Hindlimb muscle (tissue), 1 donor: ENCODE measurements at regions not wholly inside any gene's neighbourhood (a gene's known extent, or its start where the extent isn't known, plus 50 kb on each side); places are given as distances from the start of the nearest gene placed in this dataset.

Source experiments
- DNase-seq: peaks from one replicate; pipeline ENCODE4 v3.0.0-alpha.2; 2013

- peak; percentile 62 for DNase-seq
These were observed 63.5 kb downstream of the ENC1 start for GRCh38 chr5:74576941-74577456.

GRCh38 chr5:74575741-74576538 is 64.6 kb downstream of the ENC1 start:
- no peak for DNase-seq

- no peak for DNase-seq
These were observed 70.3 kb downstream of the ENC1 start for GRCh38 chr5:74570250-74570649.

GRCh38 chr5:74567411-74567995 is 73.0 kb downstream of the ENC1 start:
- DNase-seq = no peak

GRCh38 chr5:74562122-74562521 is 78.4 kb downstream of the ENC1 start:
- no peak for DNase-seq

- no peak for DNase-seq
These were observed 80.3 kb downstream of the ENC1 start for GRCh38 chr5:74560245-74560644.

- DNase-seq = no peak
These were observed 83.6 kb downstream of the ENC1 start for GRCh38 chr5:74556631-74557595.

- DNase-seq = no peak
These were observed 84.5 kb downstream of the ENC1 start for GRCh38 chr5:74556006-74556405.

GRCh38 chr5:74552101-74552500 is 88.4 kb downstream of the ENC1 start:
- no peak for DNase-seq

GRCh38 chr5:74550927-74551326 is 89.6 kb downstream of the ENC1 start:
- no peak for DNase-seq

- DNase-seq = peak; percentile 43
These were observed 91.1 kb downstream of the ENC1 start for GRCh38 chr5:74549384-74549783.

GRCh38 chr5:74546796-74547195 is 93.7 kb downstream of the ENC1 start:
- no peak for DNase-seq

- no peak for DNase-seq
These were observed 95.7 kb downstream of the ENC1 start for GRCh38 chr5:74544811-74545210.

GRCh38 chr5:74543162-74543995 is 97.1 kb downstream of the ENC1 start:
- DNase-seq = no peak

- no peak for DNase-seq
These were observed 98.0 kb downstream of the ENC1 start for GRCh38 chr5:74542482-74542881.

- no peak for DNase-seq
These were observed 99.1 kb downstream of the ENC1 start for GRCh38 chr5:74541381-74541781.

GRCh38 chr5:74540622-74541021 is 99.9 kb downstream of the ENC1 start:
- no peak for DNase-seq

GRCh38 chr5:74539986-74540385 is 100.5 kb downstream of the ENC1 start:
- DNase-seq = no peak

- DNase-seq = peak; percentile 11
These were observed 102.3 kb downstream of the ENC1 start for GRCh38 chr5:74538206-74538661.

- no peak for DNase-seq
These were observed 103.9 kb downstream of the ENC1 start for GRCh38 chr5:74536658-74537057.

GRCh38 chr5:74535926-74536325 is 104.6 kb downstream of the ENC1 start:
- no peak for DNase-seq
